ENCODE measurements at regions not wholly inside any gene's neighbourhood (a gene's known extent, or its start where the extent isn't known, plus 50 kb on each side); places are given as distances from the start of the nearest gene placed in this dataset.

GRCh38 chr16:65519402-65519801 is 397.5 kb upstream of the CDH11 start:
- no peak for DNase-seq

GRCh38 chr16:65515193-65515592 is 393.3 kb upstream of the CDH11 start:
- no peak for DNase-seq

- no peak for DNase-seq
Observed at GRCh38 chr16:65510850-65511249, 389.0 kb upstream of the CDH11 start.

GRCh38 chr16:65510241-65510640 is 388.4 kb upstream of the CDH11 start:
- DNase-seq: no peak

GRCh38 chr16:65509172-65509571 is 387.3 kb upstream of the CDH11 start:
- DNase-seq: no peak

GRCh38 chr16:65500919-65501318 is 379.1 kb upstream of the CDH11 start:
- no peak for DNase-seq

GRCh38 chr16:65500007-65500406 is 378.1 kb upstream of the CDH11 start:
- no peak for DNase-seq

- no peak for DNase-seq
Observed at GRCh38 chr16:65499566-65499965, 377.7 kb upstream of the CDH11 start.

GRCh38 chr16:65497571-65497970 is 375.7 kb upstream of the CDH11 start:
- no peak for DNase-seq

- no peak for DNase-seq
Observed at GRCh38 chr16:65495106-65495505, 373.2 kb upstream of the CDH11 start.

GRCh38 chr16:65494609-65495008 is 372.7 kb upstream of the CDH11 start:
- DNase-seq: no peak

- DNase-seq: no peak
Observed at GRCh38 chr16:65494080-65494479, 372.2 kb upstream of the CDH11 start.

GRCh38 chr16:65490286-65490685 is 368.4 kb upstream of the CDH11 start:
- DNase-seq: no peak

GRCh38 chr16:65489531-65490023 is 367.7 kb upstream of the CDH11 start:
- no peak for DNase-seq

- no peak for DNase-seq
Observed at GRCh38 chr16:65487231-65487630, 365.4 kb upstream of the CDH11 start.

GRCh38 chr16:65481956-65482355 is 360.1 kb upstream of the CDH11 start:
- DNase-seq: no peak

- no peak for DNase-seq
Observed at GRCh38 chr16:65480281-65481091, 358.6 kb upstream of the CDH11 start.

- no peak for DNase-seq
Observed at GRCh38 chr16:65476448-65476955, 354.6 kb upstream of the CDH11 start.

- DNase-seq: no peak
Observed at GRCh38 chr16:65473699-65474098, 351.8 kb upstream of the CDH11 start.

- DNase-seq: no peak
Observed at GRCh38 chr16:65469116-65469515, 347.3 kb upstream of the CDH11 start.

GRCh38 chr16:65468133-65468532 is 346.3 kb upstream of the CDH11 start:
- no peak for DNase-seq

- DNase-seq: no peak
Observed at GRCh38 chr16:65463652-65464260, 341.9 kb upstream of the CDH11 start.

- DNase-seq: no peak
Observed at GRCh38 chr16:65457084-65457483, 335.2 kb upstream of the CDH11 start.

GRCh38 chr16:65455761-65456160 is 333.9 kb upstream of the CDH11 start:
- DNase-seq: no peak
